GM12878 (cell line): ENCODE measurements at regions not wholly inside any gene's neighbourhood (a gene's known extent, or its start where the extent isn't known, plus 50 kb on each side); places are given as distances from the start of the nearest gene placed in this dataset.

Experiments
- ATAC-seq: fragments of 200-7000 bp; cut with Tn5 transposase; 3 replicates; pipeline ENCODE4 v1.9.1; 2020; ENCODE audit warnings: mild to moderate bottlenecking, moderate library complexity
- BruUV-seq: library from RNA; stranded (reverse); fragments of 400-500 nt; replicated peaks from 2 replicates; lab custom pipeline; 2021; lab: Mats Ljungman, UMichigan
- CTCF ChIA-PET: fragments of 300-600 bp; sonication (Branson Sonifier 250); formaldehyde crosslinking; extraction: SDS; loops from one replicate; lab custom pipeline; 2021; ENCODE audit warnings: inconsistent platforms; lab: Yijun Ruan, JAX
- POLR2A ChIA-PET: fragments of 350-600 bp; formaldehyde crosslinking; extraction: SDS; loops from one replicate; lab custom pipeline; 2021; ENCODE audit warnings: inconsistent platforms; lab: Charles Lee
- RAD21 ChIA-PET: fragments of 300-600 bp; sonication (Branson Sonifier 250); formaldehyde crosslinking; loops from one replicate; lab custom pipeline; 2023; ENCODE audit warnings: antibody characterized with exemption; ENCODE audit not compliant: unreplicated experiment; lab: Charles Lee
- SMC1A ChIA-PET: fragments of 300-600 bp; sonication (Branson Sonifier 250); formaldehyde crosslinking; loops from one replicate; lab custom pipeline; 2023; ENCODE audit not compliant: unreplicated experiment, uncharacterized antibody; lab: Charles Lee
- DNase-seq: peaks from one replicate; pipeline ENCODE4 v3.0.0-alpha.2; 2011; ENCODE audit warnings: low read depth, low spot score
- FAIRE-seq: peaks from 3 replicates; lab custom pipeline; 2011; peaks lifted over from hg19 to GRCh38; lab: Jason Lieb, UNC
- H2AFZ ChIP-seq: 2 replicates; pipeline ENCODE4 v1.6.0; 2011; ENCODE audit warnings: low read depth, low read length, control low read depth; ENCODE audit not compliant: control insufficient read depth
- H3K27ac ChIP-seq: 2 replicates; pipeline ENCODE4 v1.5.1; 2011; ENCODE audit warnings: control low read depth; ENCODE audit not compliant: control insufficient read depth, insufficient read depth
- H3K27me3 ChIP-seq, 2 experiments: replicated peaks in 1 of 2; 2 replicates each; pipeline versions ENCODE4 v1.6.0 to v1.6.1; 2011; ENCODE audit warnings: low read length in 1 of 2; ENCODE audit not compliant: control insufficient read depth in 2 of 2, insufficient read depth in 2 of 2
- H3K36me3 ChIP-seq, 2 experiments: 2 replicates each; pipeline ENCODE4 v1.5.1; 2011; ENCODE audit warnings: low read length in 1 of 2; ENCODE audit not compliant: control insufficient read depth in 2 of 2, insufficient read depth in 2 of 2
- H3K4me1 ChIP-seq: 2 replicates; pipeline ENCODE4 v1.6.1; 2011; ENCODE audit warnings: mild to moderate bottlenecking, low read length, moderate library complexity, mixed read lengths; ENCODE audit not compliant: control insufficient read depth, insufficient read depth
- H3K4me2 ChIP-seq: 2 replicates; pipeline ENCODE4 v1.6.0; 2011; ENCODE audit warnings: control low read depth; ENCODE audit not compliant: control insufficient read depth, insufficient read depth
- H3K4me3 ChIP-seq: fragments of 200-600 bp; sonication (generic); 2 replicates; pipeline ENCODE4 v1.5.1; 2016
- H3K79me2 ChIP-seq: 2 replicates; pipeline ENCODE4 v1.6.0; 2011; ENCODE audit warnings: low read length; ENCODE audit not compliant: control insufficient read depth, insufficient read depth
- H3K9ac ChIP-seq: 2 replicates; pipeline ENCODE4 v1.8.0; 2011; ENCODE audit warnings: low read length, control low read depth, mixed read lengths; ENCODE audit not compliant: control insufficient read depth, insufficient read depth
- H3K9me3 ChIP-seq: replicated peaks from 3 replicates; pipeline ENCODE4 v1.5.1; 2011; ENCODE audit warnings: mild to moderate bottlenecking, low read length; ENCODE audit not compliant: control insufficient read depth, insufficient read depth
- H4K20me1 ChIP-seq: 2 replicates; pipeline ENCODE4 v1.6.0; 2011; ENCODE audit not compliant: control insufficient read depth, insufficient read depth
- CHD2 ChIP-seq: IDR thresholded peaks from 2 replicates; pipeline ENCODE4 v1.6.1; 2011; ENCODE audit warnings: low read depth, low read length, improper control_type of control experiment, borderline replicate concordance
- HCFC1 ChIP-seq: fragments of 150-350 bp; IDR thresholded peaks from 2 replicates; pipeline ENCODE4 v1.6.1; 2014; ENCODE audit warnings: low read length
- PML ChIP-seq: IDR thresholded peaks from 2 replicates; pipeline ENCODE4 v1.6.1; 2012; ENCODE audit warnings: low read length, inconsistent platforms
- RUNX3 ChIP-seq: IDR thresholded peaks from 2 replicates; pipeline ENCODE4 v1.6.1; 2012; ENCODE audit warnings: low read length, inconsistent platforms
- STAT1 ChIP-seq: fragments of 450-650 bp; conservative IDR thresholded peaks from 2 replicates; pipeline ENCODE4 v1.6.1; 2014; ENCODE audit warnings: antibody characterized with exemption, mild to moderate bottlenecking
- WGBS: methylation state at CpG from one replicate; pipeline ENCODE4 v1.1.6; 2016; ENCODE audit warnings: low lambda C conversion rate; ENCODE audit not compliant: insufficient replicate concordance, insufficient coverage; ENCODE audit errors: missing lambda C conversion rate; 5-methylcytosine and 5-hydroxymethylcytosine counted together
- in situ Hi-C: fragments of 300-500 bp; cut with MboI; formaldehyde crosslinking; loops from 9 replicates; pipeline ENCODE4 v1.14.3; 2018; ENCODE audit warnings: mixed read lengths
- intact Hi-C: fragments of 100-400 bp; cut with micrococcal nuclease; formaldehyde crosslinking; loops from one replicate; pipeline ENCODE4 v1.14.2; 2022; ENCODE audit not compliant: unreplicated experiment
- TF ChIP-seq, protein P1 (sequence below): fragments of 450-650 bp; IDR thresholded peaks from 2 replicates; pipeline ENCODE4 v1.6.1; 2017; ENCODE audit warnings: mild to moderate bottlenecking, moderate library complexity
- TF ChIP-seq, protein P2 (sequence below): fragments of 450-650 bp; formaldehyde crosslinking; IDR thresholded peaks from 2 replicates; pipeline ENCODE4 v1.4.0; 2020; ENCODE audit warnings: mild to moderate bottlenecking, moderate library complexity
- TF ChIP-seq, protein P3 (sequence below): fragments of 450-650 bp; IDR thresholded peaks from 2 replicates; pipeline ENCODE4 v1.6.1; 2017; ENCODE audit warnings: antibody characterized with exemption, mild to moderate bottlenecking, moderate library complexity
- TF ChIP-seq, protein P4 (sequence below): IDR thresholded peaks from 2 replicates; pipeline ENCODE4 v1.6.1; 2011; ENCODE audit warnings: borderline replicate concordance, low read depth, mild to moderate bottlenecking, moderate library complexity, mixed read lengths, low read length; ENCODE audit not compliant: insufficient read depth; ENCODE audit errors: extremely low read length

DNA sequence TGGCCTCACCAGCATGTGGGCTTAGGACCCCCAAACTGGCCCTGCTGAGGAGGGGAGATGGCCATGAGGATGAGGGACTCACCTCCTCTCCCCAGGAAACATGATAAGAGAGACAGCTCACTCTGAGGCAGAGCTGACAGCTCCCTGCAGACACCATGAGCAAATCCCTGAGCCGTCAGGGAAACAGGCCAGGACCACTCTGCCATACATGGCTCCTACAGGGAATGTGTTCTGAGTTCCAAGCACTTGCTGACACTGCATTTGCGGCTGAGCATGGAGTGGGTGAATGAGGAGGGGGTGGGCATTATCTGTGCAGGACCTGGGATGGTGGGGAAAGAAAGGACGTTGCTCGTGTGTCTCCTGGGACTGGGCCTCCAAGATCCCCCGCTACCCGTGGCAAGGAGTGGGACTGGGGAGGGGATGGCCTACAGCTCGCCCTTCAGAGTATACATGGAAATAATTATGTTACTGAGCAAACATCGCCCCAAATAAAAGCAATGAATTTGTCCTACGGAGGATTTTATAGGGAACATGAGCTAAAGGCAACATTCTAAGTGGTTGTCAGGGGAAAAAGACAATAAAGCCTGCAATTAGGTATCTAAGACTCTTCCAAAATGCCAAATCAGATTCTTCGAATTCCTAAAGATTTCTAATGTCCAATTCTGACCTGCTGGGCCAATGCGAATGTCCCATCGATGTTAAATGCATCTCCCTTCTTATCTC lies 355.9 kb upstream of the AJAP1 start (continued):
- TF ChIP-seq, protein P1, sequence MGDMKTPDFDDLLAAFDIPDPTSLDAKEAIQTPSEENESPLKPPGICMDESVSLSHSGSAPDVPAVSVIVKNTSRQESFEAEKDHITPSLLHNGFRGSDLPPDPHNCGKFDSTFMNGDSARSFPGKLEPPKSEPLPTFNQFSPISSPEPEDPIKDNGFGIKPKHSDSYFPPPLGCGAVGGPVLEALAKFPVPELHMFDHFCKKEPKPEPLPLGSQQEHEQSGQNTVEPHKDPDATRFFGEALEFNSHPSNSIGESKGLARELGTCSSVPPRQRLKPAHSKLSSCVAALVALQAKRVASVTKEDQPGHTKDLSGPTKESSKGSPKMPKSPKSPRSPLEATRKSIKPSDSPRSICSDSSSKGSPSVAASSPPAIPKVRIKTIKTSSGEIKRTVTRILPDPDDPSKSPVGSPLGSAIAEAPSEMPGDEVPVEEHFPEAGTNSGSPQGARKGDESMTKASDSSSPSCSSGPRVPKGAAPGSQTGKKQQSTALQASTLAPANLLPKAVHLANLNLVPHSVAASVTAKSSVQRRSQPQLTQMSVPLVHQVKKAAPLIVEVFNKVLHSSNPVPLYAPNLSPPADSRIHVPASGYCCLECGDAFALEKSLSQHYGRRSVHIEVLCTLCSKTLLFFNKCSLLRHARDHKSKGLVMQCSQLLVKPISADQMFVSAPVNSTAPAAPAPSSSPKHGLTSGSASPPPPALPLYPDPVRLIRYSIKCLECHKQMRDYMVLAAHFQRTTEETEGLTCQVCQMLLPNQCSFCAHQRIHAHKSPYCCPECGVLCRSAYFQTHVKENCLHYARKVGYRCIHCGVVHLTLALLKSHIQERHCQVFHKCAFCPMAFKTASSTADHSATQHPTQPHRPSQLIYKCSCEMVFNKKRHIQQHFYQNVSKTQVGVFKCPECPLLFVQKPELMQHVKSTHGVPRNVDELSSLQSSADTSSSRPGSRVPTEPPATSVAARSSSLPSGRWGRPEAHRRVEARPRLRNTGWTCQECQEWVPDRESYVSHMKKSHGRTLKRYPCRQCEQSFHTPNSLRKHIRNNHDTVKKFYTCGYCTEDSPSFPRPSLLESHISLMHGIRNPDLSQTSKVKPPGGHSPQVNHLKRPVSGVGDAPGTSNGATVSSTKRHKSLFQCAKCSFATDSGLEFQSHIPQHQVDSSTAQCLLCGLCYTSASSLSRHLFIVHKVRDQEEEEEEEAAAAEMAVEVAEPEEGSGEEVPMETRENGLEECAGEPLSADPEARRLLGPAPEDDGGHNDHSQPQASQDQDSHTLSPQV: no peak
- no peak for TF ChIP-seq HCFC1
- TF ChIP-seq, protein P2, sequence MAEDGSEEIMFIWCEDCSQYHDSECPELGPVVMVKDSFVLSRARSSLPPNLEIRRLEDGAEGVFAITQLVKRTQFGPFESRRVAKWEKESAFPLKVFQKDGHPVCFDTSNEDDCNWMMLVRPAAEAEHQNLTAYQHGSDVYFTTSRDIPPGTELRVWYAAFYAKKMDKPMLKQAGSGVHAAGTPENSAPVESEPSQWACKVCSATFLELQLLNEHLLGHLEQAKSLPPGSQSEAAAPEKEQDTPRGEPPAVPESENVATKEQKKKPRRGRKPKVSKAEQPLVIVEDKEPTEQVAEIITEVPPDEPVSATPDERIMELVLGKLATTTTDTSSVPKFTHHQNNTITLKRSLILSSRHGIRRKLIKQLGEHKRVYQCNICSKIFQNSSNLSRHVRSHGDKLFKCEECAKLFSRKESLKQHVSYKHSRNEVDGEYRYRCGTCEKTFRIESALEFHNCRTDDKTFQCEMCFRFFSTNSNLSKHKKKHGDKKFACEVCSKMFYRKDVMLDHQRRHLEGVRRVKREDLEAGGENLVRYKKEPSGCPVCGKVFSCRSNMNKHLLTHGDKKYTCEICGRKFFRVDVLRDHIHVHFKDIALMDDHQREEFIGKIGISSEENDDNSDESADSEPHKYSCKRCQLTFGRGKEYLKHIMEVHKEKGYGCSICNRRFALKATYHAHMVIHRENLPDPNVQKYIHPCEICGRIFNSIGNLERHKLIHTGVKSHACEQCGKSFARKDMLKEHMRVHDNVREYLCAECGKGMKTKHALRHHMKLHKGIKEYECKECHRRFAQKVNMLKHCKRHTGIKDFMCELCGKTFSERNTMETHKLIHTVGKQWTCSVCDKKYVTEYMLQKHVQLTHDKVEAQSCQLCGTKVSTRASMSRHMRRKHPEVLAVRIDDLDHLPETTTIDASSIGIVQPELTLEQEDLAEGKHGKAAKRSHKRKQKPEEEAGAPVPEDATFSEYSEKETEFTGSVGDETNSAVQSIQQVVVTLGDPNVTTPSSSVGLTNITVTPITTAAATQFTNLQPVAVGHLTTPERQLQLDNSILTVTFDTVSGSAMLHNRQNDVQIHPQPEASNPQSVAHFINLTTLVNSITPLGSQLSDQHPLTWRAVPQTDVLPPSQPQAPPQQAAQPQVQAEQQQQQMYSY (CRISPR knock-in tag): no peak
- TF ChIP-seq, all 136 proteins: peak for 0

DNA sequence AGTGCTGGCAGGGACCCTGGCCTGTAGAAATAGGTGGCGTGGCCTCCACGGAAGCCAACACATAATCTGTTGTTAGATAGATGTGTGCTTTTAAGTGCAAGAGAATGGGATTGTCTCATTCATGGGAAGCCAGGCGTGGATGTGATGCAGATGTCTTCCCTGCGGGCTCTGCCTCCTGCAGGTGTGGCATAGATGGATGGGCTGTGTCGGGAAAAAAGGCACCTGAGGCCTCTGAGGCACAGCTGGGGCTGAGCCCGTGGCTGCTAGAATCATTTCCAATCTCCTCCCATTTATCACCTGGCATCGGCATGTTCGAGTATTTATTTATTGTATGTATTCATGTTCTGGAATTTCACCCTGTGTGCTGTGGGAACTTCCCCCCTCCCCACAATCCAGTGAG lies 353.4 kb upstream of the AJAP1 start:
- no TSS peak for BruUV-seq
- POLR2A ChIA-PET: no interaction called here
- intact Hi-C loops (no loop called here), in situ Hi-C loops (no loop called here)
- Histone ChIP-seq H3K27me3 (no peaks in the 10 kb centered on the region), H3K27ac (no peak overlapping the region), H3K4me1 (no peaks in the 10 kb centered on the region), H3K9me3 (no peaks in the 10 kb centered on the region; the same call in 2 of the 3 replicates), H4K20me1 (no peaks in the 10 kb centered on the region), H2AFZ (no peak overlapping the region), H3K79me2 (no peaks in the 10 kb centered on the region), H3K9ac (no peak overlapping the region), H3K4me2 (no peak overlapping the region), H3K4me3 (no peak overlapping the region), H3K36me3 (no peaks in the 10 kb centered on the region)
- FAIRE-seq (no peak), ATAC-seq (no peak), DNase-seq (no peak)
- WGBS: 24% methylated on average over 8 of the region's 8 CpGs
- TF ChIP-seq, protein P3, sequence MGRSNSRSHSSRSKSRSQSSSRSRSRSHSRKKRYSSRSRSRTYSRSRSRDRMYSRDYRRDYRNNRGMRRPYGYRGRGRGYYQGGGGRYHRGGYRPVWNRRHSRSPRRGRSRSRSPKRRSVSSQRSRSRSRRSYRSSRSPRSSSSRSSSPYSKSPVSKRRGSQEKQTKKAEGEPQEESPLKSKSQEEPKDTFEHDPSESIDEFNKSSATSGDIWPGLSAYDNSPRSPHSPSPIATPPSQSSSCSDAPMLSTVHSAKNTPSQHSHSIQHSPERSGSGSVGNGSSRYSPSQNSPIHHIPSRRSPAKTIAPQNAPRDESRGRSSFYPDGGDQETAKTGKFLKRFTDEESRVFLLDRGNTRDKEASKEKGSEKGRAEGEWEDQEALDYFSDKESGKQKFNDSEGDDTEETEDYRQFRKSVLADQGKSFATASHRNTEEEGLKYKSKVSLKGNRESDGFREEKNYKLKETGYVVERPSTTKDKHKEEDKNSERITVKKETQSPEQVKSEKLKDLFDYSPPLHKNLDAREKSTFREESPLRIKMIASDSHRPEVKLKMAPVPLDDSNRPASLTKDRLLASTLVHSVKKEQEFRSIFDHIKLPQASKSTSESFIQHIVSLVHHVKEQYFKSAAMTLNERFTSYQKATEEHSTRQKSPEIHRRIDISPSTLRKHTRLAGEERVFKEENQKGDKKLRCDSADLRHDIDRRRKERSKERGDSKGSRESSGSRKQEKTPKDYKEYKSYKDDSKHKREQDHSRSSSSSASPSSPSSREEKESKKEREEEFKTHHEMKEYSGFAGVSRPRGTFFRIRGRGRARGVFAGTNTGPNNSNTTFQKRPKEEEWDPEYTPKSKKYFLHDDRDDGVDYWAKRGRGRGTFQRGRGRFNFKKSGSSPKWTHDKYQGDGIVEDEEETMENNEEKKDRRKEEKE: no peak
- TF ChIP-seq PML (no peak), CHD2 (no peak), STAT1 (no peak), RUNX3 (no peak)
- TF ChIP-seq, protein P4, sequence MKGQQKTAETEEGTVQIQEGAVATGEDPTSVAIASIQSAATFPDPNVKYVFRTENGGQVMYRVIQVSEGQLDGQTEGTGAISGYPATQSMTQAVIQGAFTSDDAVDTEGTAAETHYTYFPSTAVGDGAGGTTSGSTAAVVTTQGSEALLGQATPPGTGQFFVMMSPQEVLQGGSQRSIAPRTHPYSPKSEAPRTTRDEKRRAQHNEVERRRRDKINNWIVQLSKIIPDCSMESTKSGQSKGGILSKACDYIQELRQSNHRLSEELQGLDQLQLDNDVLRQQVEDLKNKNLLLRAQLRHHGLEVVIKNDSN: no peak
- SMC1A ChIA-PET: no interaction called here
- CTCF ChIA-PET: no interaction called here
- RAD21 ChIA-PET: no interaction called here
